ENCODE measurements at regions not wholly inside any gene's neighbourhood (a gene's known extent, or its start where the extent isn't known, plus 50 kb on each side); places are given as distances from the start of the nearest gene placed in this dataset.

- no peak overlapping the region for H3K4me3 ChIP-seq (replicated peaks in 1 of 2; ENCODE audit: low read depth in 2 of 2, low read length in 2 of 2)
- DNase-seq (ENCODE audit: low read depth in 2 of 2) = no peak
- no peak for TF ChIP-seq CTCF (IDR thresholded peaks at IDR 0.05; ENCODE audit: low read depth, low read length)
Measured at GRCh38 chr6:40792183-40792582, 205.0 kb upstream of the LRFN2 start.

- DNase-seq (ENCODE audit: low read depth in 2 of 2) = no peak
- TF ChIP-seq CTCF (IDR thresholded peaks at IDR 0.05; ENCODE audit: low read depth, low read length) = no peak
- no peak overlapping the region for H3K4me3 ChIP-seq (replicated peaks in 1 of 2; ENCODE audit: low read depth in 2 of 2, low read length in 2 of 2)
Measured at GRCh38 chr6:40791004-40791403, 203.8 kb upstream of the LRFN2 start.

- TF ChIP-seq CTCF (IDR thresholded peaks at IDR 0.05; ENCODE audit: low read depth, low read length) = no peak
- DNase-seq (ENCODE audit: low read depth in 2 of 2) = peak in 1 of 2 donors; percentile 34
- H3K4me3 ChIP-seq (replicated peaks in 1 of 2; ENCODE audit: low read depth in 2 of 2, low read length in 2 of 2) = no peak overlapping the region
Measured at GRCh38 chr6:40788661-40789655, 201.8 kb upstream of the LRFN2 start.

GRCh38 chr6:40782355-40782754 lies 195.2 kb upstream of the LRFN2 start:
- TF ChIP-seq CTCF (IDR thresholded peaks at IDR 0.05; ENCODE audit: low read depth, low read length) = no peak

GRCh38 chr6:40780637-40781036 lies 193.5 kb upstream of the LRFN2 start:
- no peak for DNase-seq (ENCODE audit: low read depth in 2 of 2)
- no peak overlapping the region for H3K4me3 ChIP-seq (replicated peaks in 1 of 2; ENCODE audit: low read depth in 2 of 2, low read length in 2 of 2)
- no peak for TF ChIP-seq CTCF (IDR thresholded peaks at IDR 0.05; ENCODE audit: low read depth, low read length)

More at GRCh38 chr6:40782355-40782754, 195.2 kb upstream of the LRFN2 start:
- DNase-seq (ENCODE audit: low read depth in 2 of 2) = no peak
- H3K4me3 ChIP-seq (replicated peaks in 1 of 2; ENCODE audit: low read depth in 2 of 2, low read length in 2 of 2) = no peak overlapping the region

GRCh38 chr6:40779409-40779808 lies 192.2 kb upstream of the LRFN2 start:
- no peak overlapping the region for H3K4me3 ChIP-seq (replicated peaks in 1 of 2; ENCODE audit: low read depth in 2 of 2, low read length in 2 of 2)
- TF ChIP-seq CTCF (IDR thresholded peaks at IDR 0.05; ENCODE audit: low read depth, low read length) = no peak
- DNase-seq (ENCODE audit: low read depth in 2 of 2) = peak; percentile 11 to 35
